Activated CD8-positive, alpha-beta memory T cell treated with anti-CD3 and anti-CD28 coated beads for 48 hours (primary cell): ENCODE measurements at regions not wholly inside any gene's neighbourhood (a gene's known extent, or its start where the extent isn't known, plus 50 kb on each side); places are given as distances from the start of the nearest gene placed in this dataset.

Source experiments
- DNase-seq, 3 experiments: peaks; one replicate each; pipeline ENCODE4 v3.0.0-alpha.2; 2020; ENCODE audit warnings: low read depth in 2 of 3, low spot score in 2 of 3

DNA sequence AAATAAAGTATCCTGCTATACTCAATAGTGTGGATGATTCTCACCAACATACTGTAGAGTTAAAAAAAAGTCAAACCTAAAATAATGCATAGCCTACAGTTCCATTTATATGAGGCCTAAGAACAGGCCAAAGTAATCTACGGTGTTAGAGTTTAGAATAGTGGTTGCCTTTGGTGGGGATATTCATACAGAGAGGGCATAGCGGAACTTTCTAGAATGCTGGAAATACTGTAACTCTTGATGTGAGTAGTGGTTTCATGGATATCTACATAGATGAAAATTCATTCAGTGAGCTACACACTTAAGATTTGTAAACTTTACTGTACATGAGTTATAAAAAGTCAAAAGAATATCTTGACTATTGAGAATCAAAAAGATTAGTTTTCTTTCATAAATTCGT is 349.9 kb upstream of the NFE2L3 start:
- DNase-seq: no peak

DNA sequence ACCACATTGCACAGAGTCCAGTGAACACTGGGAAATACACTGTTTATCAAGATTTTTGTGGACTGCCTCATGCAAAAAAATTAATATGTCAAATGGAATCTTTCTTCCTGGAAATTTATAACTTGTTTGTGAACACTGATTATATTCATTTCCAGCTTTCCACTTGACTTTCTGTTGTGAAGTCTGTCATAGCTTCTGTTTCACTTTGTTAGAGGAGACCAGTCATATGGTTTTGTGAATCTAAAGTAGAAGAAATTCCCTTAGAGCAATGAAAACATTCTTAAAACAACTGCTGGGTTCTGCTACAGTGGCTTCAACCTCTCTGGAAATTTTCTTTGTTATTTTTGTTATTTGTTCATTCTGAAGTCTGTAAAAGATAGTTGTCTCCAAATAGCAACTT is 349.5 kb upstream of the NFE2L3 start:
- no peak for DNase-seq

DNA sequence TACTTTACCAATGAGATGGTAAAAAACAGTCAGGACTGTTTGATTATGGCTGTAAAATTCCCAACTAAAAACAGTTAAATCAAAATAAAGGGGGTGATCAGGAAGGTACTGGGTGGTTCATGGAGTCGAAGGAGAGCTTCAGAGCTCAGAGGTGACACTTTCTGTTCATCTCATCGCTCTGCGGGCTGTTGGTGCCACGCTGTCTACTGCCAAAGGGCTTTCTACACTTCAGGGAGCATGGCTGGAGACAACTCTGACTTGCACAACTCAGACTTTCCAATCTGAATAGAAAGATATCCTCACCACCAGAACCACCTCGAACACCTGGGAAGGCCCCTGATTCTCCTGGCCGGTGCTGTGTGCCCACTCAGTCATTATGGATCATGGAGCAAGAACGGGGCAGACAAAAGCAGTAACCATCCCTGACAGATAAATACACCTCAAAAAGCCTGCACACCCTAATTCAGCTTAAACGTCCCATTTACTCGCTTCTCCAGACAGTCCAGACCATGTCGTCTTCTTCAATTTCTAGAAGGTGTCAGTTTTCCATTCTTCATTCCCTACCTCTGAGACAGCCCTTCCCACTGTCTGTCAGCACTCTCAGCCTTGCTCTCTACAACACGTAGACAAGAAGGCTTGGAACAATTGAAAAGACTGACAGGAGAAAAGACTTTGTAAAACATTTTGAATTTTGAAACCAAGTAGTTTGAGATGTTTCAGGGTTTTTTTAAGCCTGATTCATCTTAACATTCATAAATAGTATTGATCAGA is 348.7 kb upstream of the NFE2L3 start:
- no peak for DNase-seq

DNA sequence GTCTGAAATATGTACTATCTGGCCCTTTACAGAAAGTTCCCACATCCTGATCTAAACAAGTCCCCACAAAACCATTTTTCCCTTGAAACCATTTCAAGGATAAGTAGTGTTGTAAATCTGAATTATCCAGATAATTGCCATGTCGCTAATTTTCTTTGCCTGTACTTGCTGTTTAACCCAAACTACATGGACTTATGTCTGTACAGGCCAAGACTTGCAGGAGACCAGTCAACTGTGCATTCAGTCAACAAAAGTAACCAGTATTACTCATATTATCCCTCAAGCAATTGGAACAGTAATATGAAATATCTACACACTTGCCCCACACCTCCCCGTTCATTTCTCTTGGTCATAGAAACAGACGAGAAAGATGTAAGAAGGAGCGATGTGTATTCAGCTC is 347.8 kb upstream of the NFE2L3 start:
- no peak for DNase-seq

DNA sequence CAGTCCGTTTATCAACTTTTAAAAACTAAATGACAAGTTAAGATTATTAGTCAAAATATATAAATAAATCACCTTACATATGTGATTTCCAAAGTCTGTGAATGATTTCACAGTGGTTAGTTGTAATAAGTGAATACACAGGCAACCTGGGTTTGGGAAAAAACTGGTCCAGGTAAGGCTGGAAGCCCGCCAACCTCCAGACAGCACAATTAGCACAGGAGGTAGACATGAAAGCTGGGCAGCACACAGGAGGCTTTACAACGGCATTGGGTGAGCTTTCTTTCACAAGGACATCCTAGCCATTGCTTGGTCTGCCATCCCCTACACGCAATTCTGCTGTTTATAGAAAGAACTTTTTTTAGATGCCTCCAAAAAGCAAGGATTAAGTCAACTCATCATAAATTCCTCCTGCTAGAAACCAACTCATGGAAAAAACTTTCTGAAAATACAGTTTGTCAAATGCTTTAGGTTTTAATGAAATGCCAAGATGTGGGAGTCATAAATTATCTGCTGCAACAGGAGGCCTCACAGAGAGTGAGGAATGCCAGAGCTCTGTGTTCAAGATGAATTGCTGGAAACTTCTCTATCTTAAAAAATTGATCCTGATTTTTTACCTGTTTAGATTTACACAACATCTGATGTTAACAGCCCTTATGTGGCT is 346.8 kb upstream of the NFE2L3 start:
- DNase-seq: no peak

DNA sequence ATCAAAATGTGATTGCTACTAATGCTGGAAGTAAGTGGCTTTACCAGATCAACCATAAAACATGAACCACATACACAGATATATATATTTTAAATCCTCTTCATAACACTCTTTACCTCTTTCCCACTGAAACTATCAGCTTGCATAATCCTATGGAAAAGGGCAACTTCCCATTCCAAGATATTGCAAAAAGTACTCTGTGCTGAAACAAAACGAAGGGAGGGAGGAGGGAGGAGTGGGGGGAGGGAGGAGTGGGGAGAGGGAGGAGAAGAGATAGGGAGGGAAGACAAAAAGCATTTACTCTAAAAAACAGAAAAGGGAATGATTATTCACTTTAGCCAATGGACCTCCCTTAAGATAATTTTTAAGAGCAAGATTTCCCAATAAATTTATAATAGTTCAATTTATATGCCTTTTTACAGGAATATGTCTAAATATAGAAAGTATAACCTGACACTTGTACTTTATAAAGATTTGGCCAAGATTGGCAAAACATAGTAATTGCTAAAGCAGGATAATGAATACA is 344.8 kb upstream of the NFE2L3 start:
- DNase-seq: no peak

DNA sequence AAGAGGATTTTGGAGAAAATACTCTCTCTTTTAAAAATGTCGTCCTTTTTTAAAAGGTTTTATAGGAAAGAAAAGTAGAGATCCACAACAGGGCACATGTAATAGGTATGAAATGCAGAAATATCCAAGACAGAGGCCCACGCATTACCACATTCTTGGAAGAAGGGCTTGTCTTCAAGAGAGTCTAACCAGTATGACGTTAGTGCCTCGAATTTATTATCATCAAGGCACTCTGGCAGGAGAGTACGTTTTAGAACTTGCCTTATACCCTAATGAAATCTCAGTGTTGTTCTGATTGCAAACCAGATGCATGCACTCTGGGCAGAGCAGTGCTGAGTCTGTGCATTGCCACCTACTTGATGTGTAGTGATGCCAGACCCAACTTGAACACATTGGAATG is 342.6 kb upstream of the NFE2L3 start:
- DNase-seq: no peak

DNA sequence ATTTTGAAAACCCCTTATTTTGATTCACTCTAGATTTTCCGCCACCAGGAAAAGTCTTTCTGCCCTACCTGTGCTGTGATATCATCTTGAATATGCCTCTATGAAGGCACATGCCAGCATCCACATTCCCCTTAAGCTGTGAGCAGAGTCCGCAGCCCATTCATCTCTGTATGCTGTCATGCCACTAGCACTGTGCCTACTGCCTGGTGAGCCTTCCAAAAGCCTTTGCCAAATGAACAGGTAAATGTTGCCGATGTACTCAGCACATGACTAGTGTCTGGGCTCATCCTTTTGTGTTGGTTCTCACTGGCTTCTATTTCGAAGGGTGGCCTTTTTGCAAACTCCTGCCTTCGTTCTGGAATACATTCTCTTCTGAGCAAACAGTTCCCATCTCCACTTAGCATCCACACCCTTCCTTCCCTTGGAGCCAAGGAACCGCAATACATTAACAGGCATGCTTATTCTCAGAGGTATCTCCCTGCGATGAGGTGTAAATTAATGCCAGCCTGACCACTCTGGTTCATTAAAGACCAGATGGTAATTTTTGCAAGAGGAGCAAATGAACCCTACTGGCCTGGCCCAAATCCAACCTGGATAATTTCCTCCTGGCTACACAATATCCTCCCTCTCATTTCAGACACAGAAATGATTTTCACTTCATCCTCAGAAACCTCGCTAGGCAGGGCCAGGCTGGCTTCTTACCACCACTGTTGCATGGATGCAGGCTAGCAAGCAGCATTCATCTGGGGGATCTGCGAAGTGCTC is 339.7 kb upstream of the NFE2L3 start:
- DNase-seq: no peak

DNA sequence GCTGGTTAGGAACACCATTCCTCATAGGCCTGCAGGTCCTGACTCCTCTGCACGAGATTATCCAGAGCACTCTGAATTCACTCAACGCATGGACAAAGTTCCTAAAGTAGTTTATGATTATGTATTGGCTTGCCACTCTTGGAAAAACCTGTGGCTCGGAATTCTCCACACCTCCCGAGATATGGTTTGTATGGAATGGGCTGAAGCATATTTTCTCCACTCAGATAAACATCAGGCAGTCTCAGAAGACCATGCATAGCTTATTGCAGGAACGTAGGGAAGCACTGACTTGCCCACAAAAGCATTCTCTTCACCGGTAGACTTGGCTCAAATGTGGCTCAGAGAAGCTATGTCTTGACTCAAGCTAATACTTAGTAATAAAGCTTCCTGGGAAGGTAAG is 338.6 kb upstream of the NFE2L3 start:
- no peak for DNase-seq

DNA sequence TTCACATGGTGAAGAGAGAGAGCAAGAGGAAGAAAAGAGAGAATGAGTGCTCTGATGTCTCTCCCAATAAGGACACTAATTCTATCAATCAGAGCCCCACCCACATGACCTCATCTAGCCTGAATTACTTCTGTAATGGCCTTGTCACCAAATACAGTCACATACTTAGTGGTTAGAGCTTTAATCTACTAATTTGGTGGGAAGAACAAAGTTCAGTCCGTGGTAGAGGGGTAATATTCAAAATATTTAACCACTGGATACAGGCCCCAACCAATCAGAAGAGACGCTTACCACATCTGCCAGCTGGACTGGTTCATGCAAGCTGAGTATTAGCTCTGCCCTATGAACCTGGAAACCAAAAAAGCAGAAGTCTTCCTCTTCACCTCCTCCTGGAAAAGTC is 336.3 kb upstream of the NFE2L3 start:
- DNase-seq: no peak

DNA sequence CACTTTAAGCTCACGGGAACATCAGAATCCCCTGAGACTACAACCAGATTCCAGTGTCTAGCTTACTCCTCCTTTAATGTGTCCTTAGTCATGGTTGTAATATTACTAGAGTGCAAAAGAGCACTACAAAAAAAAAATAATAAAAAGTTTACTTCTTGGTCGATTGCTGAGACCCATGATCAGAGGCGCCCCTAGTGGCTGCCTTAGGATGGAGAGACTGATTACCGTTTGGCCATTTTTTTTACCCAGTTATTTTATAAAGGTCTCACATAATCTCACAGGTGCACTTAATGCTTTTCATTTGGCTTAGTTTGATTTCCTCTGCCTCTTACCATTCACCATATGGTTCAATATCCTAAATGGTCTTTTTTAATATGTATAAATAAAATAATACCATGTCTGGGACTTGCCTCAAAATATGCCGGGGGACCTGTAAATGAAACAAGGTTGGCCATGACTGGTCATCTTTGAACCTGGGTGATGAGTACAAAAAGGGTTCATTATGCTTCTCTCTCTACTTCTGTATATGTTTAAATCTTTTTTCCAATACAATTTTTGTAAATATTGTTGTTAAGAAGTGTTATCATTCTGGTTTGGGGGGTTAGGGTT is 331.5 kb upstream of the NFE2L3 start:
- DNase-seq: no peak

DNA sequence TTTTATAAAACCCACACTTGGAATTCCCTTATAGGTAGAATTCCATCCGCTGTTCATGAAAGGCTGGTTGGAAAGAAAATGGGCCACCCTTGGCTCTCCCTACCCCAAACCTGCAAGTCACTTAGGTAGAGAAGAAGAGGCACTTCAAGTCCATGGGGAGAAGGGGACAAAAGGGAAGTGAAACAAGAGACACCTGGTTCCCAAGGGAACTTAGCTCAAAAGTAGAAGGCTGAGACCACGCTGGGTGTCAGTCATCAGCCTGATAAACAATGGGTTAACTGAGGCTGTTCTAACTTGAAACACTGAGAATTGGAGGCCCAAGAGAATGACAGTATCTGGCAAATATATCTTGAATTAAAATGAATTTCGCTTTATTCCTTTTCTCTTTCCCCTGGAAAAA is 330.8 kb upstream of the NFE2L3 start:
- no peak for DNase-seq

DNA sequence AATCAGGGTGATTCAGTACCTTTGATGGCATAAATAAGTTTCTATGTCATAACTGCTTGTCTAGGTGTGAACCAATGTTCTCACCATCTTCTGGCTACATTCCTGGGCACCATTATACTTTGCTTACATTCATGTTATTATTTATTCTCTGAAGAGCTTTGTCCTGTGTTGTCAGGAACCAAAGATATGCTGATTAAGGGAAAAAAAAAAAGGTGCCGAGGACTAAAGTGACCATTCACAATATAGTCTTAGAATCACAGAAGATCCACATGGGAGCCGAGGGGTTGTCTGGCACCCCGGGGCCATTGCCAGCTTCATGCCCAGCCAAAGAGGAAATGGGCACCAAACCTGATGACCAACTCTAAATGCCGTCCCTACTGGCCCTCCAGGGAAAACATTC is 329.2 kb upstream of the NFE2L3 start:
- no peak for DNase-seq

DNA sequence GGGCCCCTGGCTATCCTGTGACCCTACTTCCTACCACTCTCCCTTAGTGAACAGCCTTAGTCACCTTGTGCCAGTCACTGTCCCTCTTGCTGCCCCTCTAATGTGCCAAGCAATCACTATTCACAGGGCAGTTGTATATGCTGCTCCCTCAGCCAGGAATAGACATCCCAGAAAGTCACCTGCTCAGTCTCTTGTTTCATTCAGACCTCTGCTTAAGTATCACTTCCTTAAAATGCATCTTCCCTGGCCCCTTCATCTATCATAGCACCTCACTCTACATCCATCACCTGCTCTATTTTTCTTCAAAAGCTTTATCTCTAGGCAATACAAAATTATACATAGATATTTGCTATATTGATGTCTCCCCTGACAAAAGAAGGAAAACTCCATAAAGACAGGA is 328.4 kb upstream of the NFE2L3 start:
- no peak for DNase-seq

DNA sequence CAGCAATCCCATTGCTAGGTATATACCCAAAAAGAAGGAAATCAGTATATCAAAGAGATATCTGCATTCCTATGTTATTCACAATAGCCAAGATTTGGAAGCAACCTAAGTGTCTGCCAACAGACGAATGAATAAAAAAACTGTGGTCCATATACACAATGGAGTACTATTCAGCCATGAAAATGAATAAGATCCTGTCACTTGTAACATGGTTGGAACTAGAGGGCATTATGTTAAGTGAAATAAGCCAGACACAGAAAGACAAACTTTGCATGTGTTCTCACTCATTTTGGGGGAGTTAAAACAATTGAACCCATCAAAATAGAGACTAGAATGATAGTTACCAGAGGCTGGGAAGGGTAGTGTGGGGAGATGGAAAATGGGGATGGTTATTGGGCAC is 323.5 kb upstream of the NFE2L3 start:
- DNase-seq: no peak

DNA sequence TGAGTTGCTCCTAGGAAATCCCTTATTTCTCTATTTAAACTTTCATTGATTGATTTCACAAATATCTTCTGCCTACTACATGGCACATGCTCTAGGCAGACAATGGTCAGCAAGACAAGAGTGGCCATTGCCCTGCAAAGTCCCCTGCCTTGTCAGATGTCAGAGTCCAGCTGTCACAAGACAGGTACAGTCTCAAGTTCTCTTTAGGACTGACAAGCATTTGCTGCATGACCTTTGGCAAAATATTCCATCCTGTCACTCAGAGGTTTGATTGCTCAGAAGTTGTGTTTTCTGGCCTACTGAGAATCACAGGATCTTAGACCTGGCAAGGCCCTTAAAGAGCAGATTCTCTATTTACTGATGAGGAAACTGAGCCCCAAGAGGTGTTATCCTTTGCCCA is 322.3 kb upstream of the NFE2L3 start:
- DNase-seq: no peak

DNA sequence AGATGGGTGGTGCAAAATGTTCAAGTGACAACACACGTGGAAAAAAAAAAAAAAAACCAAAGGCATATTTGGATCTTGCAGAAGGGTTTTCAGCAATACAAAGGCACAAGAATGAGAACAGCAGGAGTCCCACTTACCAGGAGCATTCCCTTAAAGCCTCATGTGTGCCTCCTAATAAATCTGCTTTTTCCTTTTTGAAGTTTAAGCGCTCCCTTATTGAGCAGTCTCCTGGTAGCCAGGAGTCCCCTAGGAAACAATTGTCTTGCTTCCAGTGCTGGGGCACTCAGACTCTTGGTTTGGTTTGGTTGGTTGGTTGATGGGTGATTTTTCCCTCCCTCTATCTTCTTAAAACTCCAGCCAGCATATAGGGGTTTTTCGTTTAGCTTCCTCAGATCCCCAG is 321.8 kb upstream of the NFE2L3 start:
- no peak for DNase-seq

DNA sequence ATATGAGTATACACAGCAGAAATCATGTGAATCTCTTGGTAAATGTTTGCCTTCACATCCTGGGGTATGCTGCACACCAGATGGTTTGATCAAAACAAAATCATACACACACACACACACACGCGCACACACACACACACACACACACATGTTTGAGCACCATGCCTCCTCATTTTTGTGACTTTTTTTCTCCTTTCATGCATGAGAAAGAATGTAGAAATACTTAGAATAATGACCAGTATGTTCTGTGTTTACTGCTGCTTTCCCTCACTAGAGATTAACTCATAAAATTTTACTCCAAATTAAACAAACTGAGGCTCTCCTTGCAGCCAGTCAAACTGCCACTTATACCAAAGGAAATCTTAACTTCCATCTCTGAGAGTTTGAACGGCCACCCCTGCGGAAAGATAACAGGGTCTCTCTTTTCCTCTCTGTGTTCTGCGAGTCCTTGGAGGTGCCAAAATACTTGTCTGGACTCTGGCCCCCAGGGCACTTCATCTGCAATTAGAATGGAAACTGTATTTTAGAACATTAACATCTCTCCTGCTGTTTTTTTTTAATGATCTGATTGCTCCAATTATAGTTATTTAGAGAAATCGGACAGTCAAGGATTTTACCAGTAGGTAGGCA is 320.8 kb upstream of the NFE2L3 start:
- DNase-seq: no peak

DNA sequence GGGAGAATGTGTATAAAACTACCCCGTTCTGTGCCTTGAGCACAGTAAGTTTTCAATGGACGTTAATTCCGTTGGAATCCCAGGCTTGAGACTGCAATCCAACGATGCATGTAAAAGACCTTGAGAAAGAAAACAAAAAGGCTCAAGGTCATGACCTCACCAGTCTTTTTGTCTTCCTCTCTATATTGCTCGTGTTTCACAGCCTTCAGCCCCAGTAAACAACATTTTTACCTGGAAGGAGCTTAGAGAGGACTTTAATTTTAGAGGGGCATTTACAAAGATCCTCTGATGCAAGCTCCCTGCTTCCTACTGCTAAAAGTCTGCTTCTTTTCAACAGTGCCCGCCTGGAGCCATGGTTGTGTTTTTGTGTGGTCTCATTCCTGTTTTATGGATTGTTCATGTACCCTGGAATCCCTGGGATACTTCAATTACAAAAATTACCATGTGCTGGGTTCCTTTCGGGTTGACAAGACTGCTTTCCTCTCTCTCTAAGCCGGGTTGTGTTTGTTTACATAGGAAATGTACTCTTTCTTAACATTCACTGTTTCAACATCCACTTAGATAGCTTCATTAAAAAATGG is 320.1 kb upstream of the NFE2L3 start:
- no peak for DNase-seq

DNA sequence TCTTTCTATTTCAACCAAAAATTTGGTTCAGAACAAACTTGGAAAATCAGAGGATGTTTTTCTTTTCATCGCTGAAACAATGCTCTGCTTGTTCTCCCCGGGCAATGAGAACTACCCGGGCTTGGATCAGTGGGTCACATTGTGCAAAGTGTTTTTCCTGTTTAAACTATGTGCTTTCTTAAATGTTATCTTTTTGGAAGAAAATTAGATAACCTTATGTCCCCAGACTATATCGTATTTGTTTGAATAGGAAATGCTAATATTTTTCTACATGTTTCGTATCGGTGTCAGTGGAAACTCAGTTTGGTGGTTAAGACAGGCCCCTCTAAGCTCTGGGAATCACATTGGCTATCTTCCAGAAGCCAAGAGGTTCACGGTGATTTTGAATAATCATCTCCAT is 319.5 kb upstream of the NFE2L3 start:
- DNase-seq: no peak

DNA sequence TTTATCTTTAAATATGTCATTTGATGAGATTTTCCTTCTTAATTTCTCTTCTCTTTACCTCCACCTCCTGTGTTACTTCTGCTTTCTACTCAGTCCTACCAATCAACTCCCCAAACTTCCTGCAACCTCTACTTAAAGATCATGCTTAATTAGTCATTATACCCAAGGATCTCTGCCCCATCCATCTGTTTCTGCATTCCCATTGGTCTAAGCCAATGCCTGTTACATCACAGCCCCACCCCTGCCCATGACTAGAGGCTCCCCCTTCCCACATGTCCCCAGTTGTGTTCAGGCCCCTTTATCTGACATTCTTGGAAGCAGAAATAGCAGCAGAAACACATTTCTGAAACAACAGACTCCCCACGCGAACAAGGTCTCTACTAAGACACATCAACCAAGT is 319.1 kb upstream of the NFE2L3 start:
- DNase-seq: no peak
